ENCODE measurements at regions not wholly inside any gene's neighbourhood (a gene's known extent, or its start where the extent isn't known, plus 50 kb on each side); places are given as distances from the start of the nearest gene placed in this dataset.

GRCh38 chr2:83572400-83572799, 886.7 kb downstream of the SUCLG1 start:
- Histone ChIP-seq H3K4me1 (no peaks in the 10 kb centered on the region), H3K36me3 (no peaks in the 10 kb centered on the region), H3K27ac (no peak overlapping the region), H3K27me3 (no peaks in the 10 kb centered on the region), H3K4me3 (no peak overlapping the region), H3K9me3 (no peaks in the 10 kb centered on the region)
- ATAC-seq (no peak), DNase-seq (no peak)
- intact Hi-C loops (cut with DNase I), result no loop called here
- TF ChIP-seq CTCF (IDR thresholded peaks at IDR 0.05), result no peak

GRCh38 chr2:83567551-83567950, 891.5 kb downstream of the SUCLG1 start:
- ATAC-seq, result no peak
- Histone ChIP-seq H3K4me3 (no peak overlapping the region), H3K9me3 (no peaks in the 10 kb centered on the region), H3K27me3 (no peaks in the 10 kb centered on the region), H3K4me1 (no peaks in the 10 kb centered on the region), H3K36me3 (no peaks in the 10 kb centered on the region), H3K27ac (no peak overlapping the region)
- no peak for DNase-seq
- intact Hi-C loops (cut with DNase I), result no loop called here
- TF ChIP-seq CTCF (IDR thresholded peaks at IDR 0.05), result no peak

- Histone ChIP-seq H3K9me3 (no peaks in the 10 kb centered on the region), H3K4me3 (no peak overlapping the region), H3K36me3 (no peaks in the 10 kb centered on the region), H3K27me3 (no peaks in the 10 kb centered on the region), H3K27ac (no peak overlapping the region), H3K4me1 (no peaks in the 10 kb centered on the region)
- no peak for TF ChIP-seq CTCF (IDR thresholded peaks at IDR 0.05)
- no peak for ATAC-seq
- intact Hi-C loops (cut with DNase I), result no loop called here
- DNase-seq, result peak in 1 of 4 donors; percentile 19
These were observed 893.5 kb downstream of the SUCLG1 start for GRCh38 chr2:83565626-83566025.

- DNase-seq, result peak in 1 of 4 donors; percentile 40
These were observed 893.9 kb downstream of the SUCLG1 start for GRCh38 chr2:83565181-83565580.

GRCh38 chr2:83561592-83561991, 897.5 kb downstream of the SUCLG1 start:
- intact Hi-C loops (cut with DNase I), result no loop called here
- H3K4me3 ChIP-seq, result no peak overlapping the region
- TF ChIP-seq CTCF (IDR thresholded peaks at IDR 0.05), result no peak

More at GRCh38 chr2:83565181-83565580, 893.9 kb downstream of the SUCLG1 start:
- ATAC-seq, result no peak
- no peaks in the 10 kb centered on the region for H3K9me3 ChIP-seq
- no peaks in the 10 kb centered on the region for H3K4me1 ChIP-seq
- H3K27me3 ChIP-seq, result no peaks in the 10 kb centered on the region
- intact Hi-C loops (cut with DNase I), result no loop called here
- H3K36me3 ChIP-seq, result no peaks in the 10 kb centered on the region
- no peak overlapping the region for H3K4me3 ChIP-seq
- no peak overlapping the region for H3K27ac ChIP-seq
- TF ChIP-seq CTCF (IDR thresholded peaks at IDR 0.05), result no peak

More at GRCh38 chr2:83561592-83561991, 897.5 kb downstream of the SUCLG1 start:
- Histone ChIP-seq H3K36me3 (no peaks in the 10 kb centered on the region), H3K9me3 (peaks cover 0 to 9% of the 10 kb centered on the region in 2 donors), H3K27ac (no peak overlapping the region), H3K4me1 (no peaks in the 10 kb centered on the region), H3K27me3 (no peaks in the 10 kb centered on the region)
- DNase-seq (no peak), ATAC-seq (no peak)

Measured in left lung (tissue), 4 donors.